ENCODE measurements at regions not wholly inside any gene's neighbourhood (a gene's known extent, or its start where the extent isn't known, plus 50 kb on each side); places are given as distances from the start of the nearest gene placed in this dataset.
"Not testable (repeated sequence)": the region's sequence is repeated elsewhere in the genome, so short reads cannot be mapped to it uniquely, and the experiment has no call there.

- no peak for DNase-seq
Observed at GRCh38 chr4:64001229-64001898, 407.9 kb downstream of the TECRL start.

GRCh38 chr4:64000241-64000640, 409.0 kb downstream of the TECRL start:
- no peak for DNase-seq

- DNase-seq: no peak
Observed at GRCh38 chr4:63986253-63986652, 423.0 kb downstream of the TECRL start.

- DNase-seq: no peak
Observed at GRCh38 chr4:63983224-63983623, 426.0 kb downstream of the TECRL start.

GRCh38 chr4:63965875-63966274, 443.4 kb downstream of the TECRL start:
- no peak for DNase-seq

GRCh38 chr4:63942706-63943286, 466.5 kb downstream of the TECRL start:
- DNase-seq: not testable (repeated sequence)

GRCh38 chr4:63937961-63938360, 471.3 kb downstream of the TECRL start:
- no peak for DNase-seq

GRCh38 chr4:63922146-63922545, 487.1 kb downstream of the TECRL start:
- DNase-seq: no peak

- DNase-seq: no peak
Observed at GRCh38 chr4:63921561-63921960, 487.7 kb downstream of the TECRL start.

GRCh38 chr4:63919636-63920365, 489.4 kb downstream of the TECRL start:
- no peak for DNase-seq

GRCh38 chr4:63906660-63907183, 502.5 kb downstream of the TECRL start:
- DNase-seq: no peak

GRCh38 chr4:63904201-63904600, 505.0 kb downstream of the TECRL start:
- DNase-seq: no peak

- DNase-seq: no peak
Observed at GRCh38 chr4:63901304-63901703, 507.9 kb downstream of the TECRL start.

GRCh38 chr4:63898961-63899360, 510.3 kb downstream of the TECRL start:
- DNase-seq: no peak

- DNase-seq: no peak
Observed at GRCh38 chr4:63894161-63894560, 515.1 kb downstream of the TECRL start.

GRCh38 chr4:63869370-63869769, 539.9 kb downstream of the TECRL start:
- no peak for DNase-seq

- DNase-seq: no peak
Observed at GRCh38 chr4:63851496-63851895, 557.8 kb downstream of the TECRL start.

- DNase-seq: no peak
Observed at GRCh38 chr4:63841266-63841665, 568.0 kb downstream of the TECRL start.

GRCh38 chr4:63831590-63832155, 577.6 kb downstream of the TECRL start:
- DNase-seq: no peak

- no peak for DNase-seq
Observed at GRCh38 chr4:63817196-63817865, 591.9 kb downstream of the TECRL start.

GRCh38 chr4:63814171-63814964, 594.9 kb downstream of the TECRL start:
- DNase-seq: no peak

- no peak for DNase-seq
Observed at GRCh38 chr4:63799166-63799565, 610.1 kb downstream of the TECRL start.
